ENCODE measurements at regions not wholly inside any gene's neighbourhood (a gene's known extent, or its start where the extent isn't known, plus 50 kb on each side); places are given as distances from the start of the nearest gene placed in this dataset.

- TF ChIP-seq POLR2A (IDR thresholded peaks at IDR 0.05) (no peak), CTCF (IDR thresholded peaks at IDR 0.05) (no peak)
These were observed 865.0 kb downstream of the JRKL start for GRCh38 chr11:97254790-97255189.

GRCh38 chr11:97259434-97259833 is 869.6 kb downstream of the JRKL start:
- no peaks in the 10 kb centered on the region for H3K27me3 ChIP-seq
- no peak overlapping the region for H3K4me3 ChIP-seq
- no peak for DNase-seq
- no peaks in the 10 kb centered on the region for H3K4me1 ChIP-seq
- H3K27ac ChIP-seq: no peak overlapping the region
- no peaks in the 10 kb centered on the region for H3K36me3 ChIP-seq
- TF ChIP-seq POLR2A (IDR thresholded peaks at IDR 0.05): no peak
- TF ChIP-seq CTCF (IDR thresholded peaks at IDR 0.05): no peak
- no peaks in the 10 kb centered on the region for H3K9me3 ChIP-seq

More at GRCh38 chr11:97254790-97255189, 865.0 kb downstream of the JRKL start:
- no peak overlapping the region for H3K27ac ChIP-seq
- H3K4me1 ChIP-seq: no peaks in the 10 kb centered on the region
- no peaks in the 10 kb centered on the region for H3K27me3 ChIP-seq
- H3K36me3 ChIP-seq: no peaks in the 10 kb centered on the region
- no peak for DNase-seq
- no peak overlapping the region for H3K4me3 ChIP-seq
- no peaks in the 10 kb centered on the region for H3K9me3 ChIP-seq

- Histone ChIP-seq H3K9me3 (no peaks in the 10 kb centered on the region), H3K27ac (no peak overlapping the region), H3K36me3 (no peaks in the 10 kb centered on the region), H3K27me3 (no peaks in the 10 kb centered on the region), H3K4me1 (no peaks in the 10 kb centered on the region), H3K4me3 (no peak overlapping the region)
- DNase-seq: no peak
- no peak for TF ChIP-seq POLR2A (IDR thresholded peaks at IDR 0.05)
- TF ChIP-seq CTCF (IDR thresholded peaks at IDR 0.05): no peak
These were observed 870.1 kb downstream of the JRKL start for GRCh38 chr11:97259884-97260283.

GRCh38 chr11:97263183-97263858 is 873.5 kb downstream of the JRKL start:
- no peak overlapping the region for H3K27ac ChIP-seq
- H3K36me3 ChIP-seq: no peaks in the 10 kb centered on the region
- TF ChIP-seq POLR2A (IDR thresholded peaks at IDR 0.05) (no peak), CTCF (IDR thresholded peaks at IDR 0.05) (no peak)
- no peak for DNase-seq
- H3K27me3 ChIP-seq: no peaks in the 10 kb centered on the region
- H3K4me1 ChIP-seq: no peaks in the 10 kb centered on the region
- no peak overlapping the region for H3K4me3 ChIP-seq
- no peaks in the 10 kb centered on the region for H3K9me3 ChIP-seq

- H3K36me3 ChIP-seq: no peaks in the 10 kb centered on the region
- H3K4me1 ChIP-seq: no peaks in the 10 kb centered on the region
- TF ChIP-seq CTCF (IDR thresholded peaks at IDR 0.05) (no peak), POLR2A (IDR thresholded peaks at IDR 0.05) (no peak)
- no peak overlapping the region for H3K4me3 ChIP-seq
- H3K27ac ChIP-seq: no peak overlapping the region
- peaks cover 0 to 5% (median 0%) of the 10 kb centered on the region in 4 donors for H3K9me3 ChIP-seq
- no peaks in the 10 kb centered on the region for H3K27me3 ChIP-seq
- no peak for DNase-seq
These were observed 879.7 kb downstream of the JRKL start for GRCh38 chr11:97269527-97269926.

- H3K9me3 ChIP-seq: peaks cover 0 to under 1% (median 0%) of the 10 kb centered on the region in 4 donors
- H3K27me3 ChIP-seq: no peaks in the 10 kb centered on the region
- no peaks in the 10 kb centered on the region for H3K4me1 ChIP-seq
- no peaks in the 10 kb centered on the region for H3K36me3 ChIP-seq
- no peak for TF ChIP-seq POLR2A (IDR thresholded peaks at IDR 0.05)
- TF ChIP-seq CTCF (IDR thresholded peaks at IDR 0.05): no peak
- no peak for DNase-seq
- no peak overlapping the region for H3K27ac ChIP-seq
- H3K4me3 ChIP-seq: no peak overlapping the region
These were observed 889.5 kb downstream of the JRKL start for GRCh38 chr11:97279341-97279740.

Data from Peyer's patch (tissue), 4 donors.